AG04449 (cell line): ENCODE measurements at regions not wholly inside any gene's neighbourhood (a gene's known extent, or its start where the extent isn't known, plus 50 kb on each side); places are given as distances from the start of the nearest gene placed in this dataset.
"Not testable (repeated sequence)": the region's sequence is repeated elsewhere in the genome, so short reads cannot be mapped to it uniquely, and the experiment has no call there.

ENCODE experiments used
- CTCF ChIA-PET: fragments of 350-600 bp; formaldehyde crosslinking; extraction: SDS; loops from one replicate; lab custom pipeline; 2021; ENCODE audit warnings: antibody characterized with exemption; lab: Yijun Ruan, JAX
- POLR2A ChIA-PET: fragments of 400-600, 350-600 bp; formaldehyde crosslinking; extraction: SDS; loops from one replicate; lab custom pipeline; 2020; ENCODE audit warnings: antibody characterized with exemption, inconsistent platforms; lab: Yijun Ruan, JAX
- DNase-seq: peaks from one replicate; pipeline ENCODE4 v3.0.0-alpha.2; 2010; ENCODE audit warnings: low read depth, low spot score
- H3K4me3 ChIP-seq: 2 replicates; pipeline ENCODE4 v1.5.1; 2011; ENCODE audit warnings: low read depth, mild to moderate bottlenecking, control low read depth, low read length
- CTCF ChIP-seq: IDR thresholded peaks from one replicate; pipeline ENCODE4 v1.5.1; 2011; ENCODE audit warnings: mild to moderate bottlenecking, moderate library complexity, low read length, control low read depth, inconsistent platforms; ENCODE audit not compliant: insufficient read depth; ENCODE audit errors: missing control alignments

- no peak for DNase-seq
- POLR2A ChIA-PET = no interaction called here
- CTCF ChIA-PET = interaction anchor here (1.0 kb wide), 1 partner anchor 681 kb away, joined by 3 read pairs; no protein-coding TSS in a partner anchor
- no peak for TF ChIP-seq CTCF
- H3K4me3 ChIP-seq = no peak overlapping the region
Measured at GRCh38 chr7:110418659-110419280, 672.2 kb upstream of the LRRN3 start.

- POLR2A ChIA-PET = no interaction called here
- H3K4me3 ChIP-seq = no peak overlapping the region
- no peak for TF ChIP-seq CTCF
- CTCF ChIA-PET = no interaction called here
- DNase-seq = no peak
Measured at GRCh38 chr7:110420788-110421187, 670.1 kb upstream of the LRRN3 start.

GRCh38 chr7:110421490-110422241, 669.3 kb upstream of the LRRN3 start:
- no peak for DNase-seq
- POLR2A ChIA-PET = no interaction called here
- no peak overlapping the region for H3K4me3 ChIP-seq
- TF ChIP-seq CTCF = no peak
- CTCF ChIA-PET = no interaction called here

GRCh38 chr7:110432061-110432553, 658.8 kb upstream of the LRRN3 start:
- no peak overlapping the region for H3K4me3 ChIP-seq
- no peak for DNase-seq
- TF ChIP-seq CTCF = no peak
- ChIA-PET POLR2A (no interaction called here), CTCF (no interaction called here)

GRCh38 chr7:110438926-110439325, 652.0 kb upstream of the LRRN3 start:
- CTCF ChIA-PET, POLR2A ChIA-PET, H3K4me3 ChIP-seq, DNase-seq: not testable (repeated sequence)

- peak; percentile 38 for TF ChIP-seq CTCF
- ChIA-PET POLR2A (no interaction called here), CTCF (interaction anchor here (0.7 to 1.6 kb wide), 4 partner anchors 16 to 634 kb away, joined by 3 to 9 read pairs (median 4); no protein-coding TSS in a partner anchor)
- no peak for DNase-seq
- H3K4me3 ChIP-seq = no peak overlapping the region
Measured at GRCh38 chr7:110442381-110442837, 648.5 kb upstream of the LRRN3 start.
